ENCODE measurements at regions not wholly inside any gene's neighbourhood (a gene's known extent, or its start where the extent isn't known, plus 50 kb on each side); places are given as distances from the start of the nearest gene placed in this dataset.

DNA sequence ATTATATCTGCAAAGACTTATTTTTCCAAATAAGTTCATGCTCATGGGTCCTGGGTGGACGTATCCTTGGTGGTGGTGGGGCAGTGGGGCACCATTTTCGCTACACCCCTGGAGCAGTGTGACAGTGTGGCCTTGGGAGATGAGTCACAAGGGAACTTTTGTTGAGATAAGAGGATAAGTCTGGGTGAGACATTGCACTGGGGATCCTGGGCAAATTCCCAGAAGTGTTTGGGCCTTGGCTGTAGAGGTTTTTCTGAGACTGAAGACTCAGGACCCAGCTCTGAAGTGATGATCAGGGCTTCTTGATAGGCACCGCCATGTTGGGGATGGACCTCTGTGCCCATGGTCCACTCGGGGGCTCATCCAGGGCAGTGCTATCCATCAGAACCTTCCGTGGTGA, 149.4 kb downstream of the MACROH2A1 start:
- no peak for DNase-seq (ENCODE audit: extremely low read depth in 1 of 2, low read depth in 1 of 2)

GRCh38 chr5:135248801-135249231, 150.2 kb downstream of the MACROH2A1 start:
- no peak for DNase-seq (ENCODE audit: extremely low read depth in 1 of 2, low read depth in 1 of 2)

- DNase-seq (ENCODE audit: extremely low read depth in 1 of 2, low read depth in 1 of 2), result no peak
Observed at GRCh38 chr5:135246923-135247795, 151.9 kb downstream of the MACROH2A1 start.

DNA sequence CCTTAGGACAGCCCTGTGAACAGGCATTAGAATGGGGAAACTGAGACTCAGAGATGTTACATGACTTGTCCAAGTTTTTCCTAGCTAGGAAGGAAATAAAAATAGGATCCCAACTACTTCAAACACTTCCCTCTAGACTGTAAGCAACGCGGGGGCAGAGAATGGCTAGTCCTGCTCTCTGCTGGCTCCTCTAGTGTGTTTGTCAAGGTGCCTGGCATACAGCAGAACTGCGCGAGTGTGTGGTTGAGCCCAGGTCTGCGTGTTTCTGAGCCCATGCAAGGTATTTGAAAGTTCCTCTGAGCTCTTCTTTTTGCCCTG, 152.5 kb downstream of the MACROH2A1 start:
- DNase-seq (ENCODE audit: extremely low read depth in 1 of 2, low read depth in 1 of 2), result no peak

DNA sequence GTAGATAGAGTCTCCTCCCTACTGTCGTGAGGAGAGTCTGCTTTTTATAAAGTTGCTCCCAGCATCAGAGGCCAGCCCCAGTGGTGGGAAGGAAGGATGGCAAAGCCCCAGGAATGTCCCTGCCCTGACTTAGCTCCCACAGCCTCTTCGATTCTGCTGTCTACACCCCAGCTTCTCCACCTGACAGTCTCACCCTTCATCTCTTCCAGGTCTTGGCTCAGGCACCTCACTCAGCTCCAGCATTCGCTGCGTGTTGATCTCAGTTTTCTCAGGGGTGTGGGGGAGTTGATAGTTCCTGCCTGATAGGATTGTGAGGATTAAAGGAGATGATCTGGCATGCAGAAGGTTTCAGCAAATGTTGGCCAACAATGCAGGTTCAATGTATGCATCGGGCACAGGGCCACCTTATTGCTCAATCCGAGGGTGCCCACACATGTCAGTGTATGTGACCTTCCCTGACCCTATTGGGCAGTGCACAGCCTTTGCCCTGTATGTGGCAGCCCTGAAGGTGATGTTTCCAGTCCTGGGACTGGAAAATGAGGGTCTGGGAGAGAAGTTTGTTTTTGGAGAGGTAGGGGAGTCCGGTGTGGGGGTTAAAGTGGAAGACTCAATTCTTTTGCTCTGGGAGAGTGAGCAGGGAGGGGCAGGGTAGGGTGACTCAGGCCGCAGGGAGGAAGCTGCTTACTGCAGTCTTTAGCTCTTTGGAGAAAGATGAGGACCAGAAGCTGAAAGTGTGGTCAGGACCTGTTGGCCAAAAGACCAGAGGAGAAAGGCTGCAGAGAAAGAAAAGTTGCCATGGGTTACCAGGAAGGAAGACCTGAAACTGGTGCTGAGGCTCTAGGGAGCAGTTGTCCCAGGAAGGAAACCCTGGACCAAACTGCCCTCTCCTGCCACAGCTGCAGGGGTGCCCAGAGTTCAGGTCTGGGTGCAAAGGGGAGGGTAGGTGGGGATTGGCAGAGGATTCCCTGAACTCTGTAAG, 153.2 kb downstream of the MACROH2A1 start:
- no peak for DNase-seq (ENCODE audit: extremely low read depth in 1 of 2, low read depth in 1 of 2)

GRCh38 chr5:135244620-135245021, 154.4 kb downstream of the MACROH2A1 start:
- DNase-seq (ENCODE audit: extremely low read depth in 1 of 2, low read depth in 1 of 2), result no peak

- no peak for DNase-seq (ENCODE audit: extremely low read depth in 1 of 2, low read depth in 1 of 2)
Observed at GRCh38 chr5:135243556-135244285, 155.3 kb downstream of the MACROH2A1 start.

- DNase-seq (ENCODE audit: extremely low read depth in 1 of 2, low read depth in 1 of 2), result no peak
Observed at GRCh38 chr5:135242866-135243555, 156.0 kb downstream of the MACROH2A1 start.

DNA sequence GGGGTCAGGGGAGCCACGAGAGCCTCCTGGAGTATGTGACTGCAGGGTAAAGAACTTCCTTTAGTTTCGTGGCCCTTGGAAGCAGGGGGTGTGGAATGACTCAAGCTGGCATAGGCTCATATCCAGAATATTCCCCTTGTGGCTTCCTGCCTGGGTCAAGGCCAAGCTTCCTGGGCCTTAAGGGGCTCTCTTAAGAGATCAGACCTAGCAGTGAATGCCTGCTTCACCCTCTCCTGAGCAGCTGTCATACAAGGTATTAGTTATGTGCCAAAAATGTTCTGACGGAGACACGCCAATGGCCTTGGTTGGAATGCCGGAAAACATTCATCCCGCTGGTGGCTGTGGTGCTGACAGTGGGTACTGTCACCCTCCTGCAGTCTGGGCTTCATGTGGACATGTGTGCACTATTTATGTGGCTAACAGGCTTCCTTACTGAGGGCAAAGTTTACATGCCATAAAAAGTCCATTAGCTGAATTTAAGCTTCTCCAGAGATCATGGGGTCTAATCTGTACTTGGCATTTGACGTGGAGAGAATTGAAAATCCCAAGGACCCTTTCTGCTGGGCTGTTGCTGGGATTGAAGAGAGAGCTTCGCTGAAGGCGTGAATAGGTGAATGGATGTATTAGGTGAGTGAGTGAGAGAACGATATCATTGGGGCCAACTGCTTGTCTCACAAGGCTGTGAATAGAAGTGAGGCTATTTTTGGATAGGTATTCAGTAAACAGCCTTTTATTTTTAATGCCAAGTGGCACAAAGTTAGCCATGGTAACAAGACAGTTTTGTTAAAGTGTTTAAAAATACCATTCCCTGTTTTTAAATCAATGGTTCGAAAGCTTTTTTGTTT, 156.8 kb downstream of the MACROH2A1 start:
- DNase-seq (ENCODE audit: extremely low read depth in 1 of 2, low read depth in 1 of 2), result no peak

GRCh38 chr5:135241536-135241935, 157.5 kb downstream of the MACROH2A1 start:
- DNase-seq (ENCODE audit: extremely low read depth in 1 of 2, low read depth in 1 of 2), result no peak

GRCh38 chr5:135240781-135241360, 158.2 kb downstream of the MACROH2A1 start:
- DNase-seq (ENCODE audit: extremely low read depth in 1 of 2, low read depth in 1 of 2), result no peak

DNA sequence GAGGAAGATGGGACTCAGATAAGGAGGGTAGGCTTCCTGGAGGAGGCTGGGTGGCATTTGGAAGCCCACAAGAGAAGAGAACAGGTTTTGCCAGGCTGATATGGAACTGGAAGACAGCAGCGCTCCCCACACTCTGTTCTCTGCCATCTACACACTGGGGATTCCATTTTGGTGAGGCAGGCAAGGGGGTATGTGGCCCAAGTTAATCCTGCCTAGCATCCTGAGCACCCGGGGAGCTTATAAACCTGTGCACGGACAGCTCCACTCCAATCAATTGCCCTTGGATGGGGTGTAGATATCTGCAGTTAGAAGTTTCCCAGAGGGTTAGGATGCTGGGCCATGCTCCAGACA, 158.8 kb downstream of the MACROH2A1 start:
- no peak for DNase-seq (ENCODE audit: extremely low read depth in 1 of 2, low read depth in 1 of 2)

- DNase-seq (ENCODE audit: extremely low read depth in 1 of 2, low read depth in 1 of 2), result no peak
Observed at GRCh38 chr5:135239453-135240282, 159.4 kb downstream of the MACROH2A1 start.

DNA sequence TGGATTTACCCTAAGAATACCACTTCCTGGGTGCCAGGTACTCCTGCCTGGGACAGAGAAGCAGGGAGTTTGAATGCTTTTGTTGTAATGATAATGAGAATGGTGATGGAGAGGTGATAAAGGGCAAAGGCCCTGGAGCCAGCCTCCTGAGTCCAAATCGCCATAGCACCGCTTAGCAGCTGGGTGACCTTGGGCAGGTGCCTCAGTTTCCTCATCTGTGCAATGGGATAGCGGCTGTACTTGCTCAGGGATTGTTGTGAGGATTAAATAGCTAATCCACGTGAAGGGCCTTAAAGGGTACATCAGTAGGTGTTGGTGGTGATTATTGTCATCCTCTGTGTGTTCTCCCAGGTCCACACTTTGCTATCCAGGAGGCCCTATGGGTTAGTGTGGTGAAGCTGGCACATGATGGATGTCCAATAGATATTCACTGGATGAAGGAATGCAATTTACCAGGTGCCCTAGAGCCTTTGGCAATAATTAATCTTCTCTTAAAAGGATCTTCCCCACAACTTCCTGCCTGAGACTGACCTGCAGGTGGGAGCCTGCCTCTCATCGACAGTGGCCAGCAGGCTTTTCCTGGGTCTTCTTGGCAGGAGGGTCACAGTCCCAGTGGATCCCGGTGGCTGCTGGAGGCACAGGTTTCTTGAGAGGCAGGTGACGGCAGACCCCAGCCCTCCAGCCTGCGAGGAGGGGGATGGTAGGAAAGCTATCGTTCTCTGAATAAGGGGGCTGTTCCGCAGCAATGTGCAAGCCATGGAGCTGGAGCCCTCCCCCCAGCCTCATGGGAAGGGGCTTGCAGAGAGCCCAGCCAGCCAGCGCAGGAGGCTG, 160.2 kb downstream of the MACROH2A1 start:
- DNase-seq (ENCODE audit: extremely low read depth in 1 of 2, low read depth in 1 of 2), result no peak

DNA sequence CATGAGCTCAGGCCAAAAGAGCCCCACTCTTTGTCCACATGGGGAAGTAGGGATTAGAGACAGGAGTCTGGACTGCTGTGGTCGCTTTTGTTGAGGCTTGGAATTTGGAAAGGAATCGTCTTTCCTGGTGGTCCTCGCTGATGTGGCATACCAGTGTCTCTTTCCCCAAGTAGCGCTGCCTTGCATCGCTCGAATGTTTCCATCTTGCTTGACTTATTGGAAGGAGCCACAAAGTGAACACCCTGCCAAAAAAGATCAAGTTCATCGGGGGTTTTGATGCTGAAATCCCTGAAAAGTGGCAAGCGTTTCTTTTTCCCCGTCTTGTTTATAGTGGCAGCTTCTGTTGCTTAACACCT, 161.3 kb downstream of the MACROH2A1 start:
- no peak for DNase-seq (ENCODE audit: extremely low read depth in 1 of 2, low read depth in 1 of 2)

DNA sequence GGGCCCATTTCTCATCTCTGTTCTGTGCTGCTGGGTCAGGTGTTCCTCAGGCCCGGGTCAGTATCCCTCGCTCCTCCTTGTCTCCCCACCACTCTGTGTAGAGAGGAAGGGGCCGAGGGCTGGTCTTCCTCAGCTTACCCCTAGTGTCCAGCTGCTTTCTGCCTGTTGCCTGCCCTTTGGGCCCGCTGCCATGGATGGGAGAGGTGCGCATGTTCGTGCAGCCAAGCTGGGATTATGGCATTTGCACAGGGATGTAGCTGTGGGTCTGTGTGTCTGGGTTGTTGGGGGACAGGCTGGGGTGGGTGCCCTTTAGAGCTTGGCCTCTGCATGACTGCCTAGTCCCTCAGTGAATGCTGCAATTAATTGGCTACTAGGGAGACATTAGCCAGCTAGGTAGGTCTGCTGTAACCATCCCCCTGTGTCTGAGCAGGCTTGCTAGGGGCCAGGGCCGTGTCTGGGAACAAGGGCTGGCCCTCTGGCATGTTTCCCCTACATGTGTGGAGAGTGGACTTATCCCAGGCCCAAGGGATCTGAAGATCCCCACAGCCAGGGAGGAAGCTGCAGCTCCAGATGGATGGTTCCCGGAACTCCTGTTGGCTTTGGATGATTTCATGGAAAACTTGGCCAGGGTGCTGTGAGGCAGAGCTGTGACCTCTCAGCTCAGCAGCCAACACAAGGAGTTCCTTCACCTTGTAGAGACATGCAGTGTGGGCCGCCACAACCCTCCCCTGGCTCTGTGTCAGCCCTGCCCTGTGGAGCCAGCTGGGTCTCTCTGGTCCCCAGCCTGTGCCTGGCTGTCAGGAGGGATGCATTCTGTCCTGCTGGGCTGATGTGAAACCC, 161.9 kb downstream of the MACROH2A1 start:
- no peak for DNase-seq (ENCODE audit: extremely low read depth in 1 of 2, low read depth in 1 of 2)
